ENCODE measurements at regions not wholly inside any gene's neighbourhood (a gene's known extent, or its start where the extent isn't known, plus 50 kb on each side); places are given as distances from the start of the nearest gene placed in this dataset.
"Not testable (repeated sequence)": the region's sequence is repeated elsewhere in the genome, so short reads cannot be mapped to it uniquely, and the experiment has no call there.

DNA sequence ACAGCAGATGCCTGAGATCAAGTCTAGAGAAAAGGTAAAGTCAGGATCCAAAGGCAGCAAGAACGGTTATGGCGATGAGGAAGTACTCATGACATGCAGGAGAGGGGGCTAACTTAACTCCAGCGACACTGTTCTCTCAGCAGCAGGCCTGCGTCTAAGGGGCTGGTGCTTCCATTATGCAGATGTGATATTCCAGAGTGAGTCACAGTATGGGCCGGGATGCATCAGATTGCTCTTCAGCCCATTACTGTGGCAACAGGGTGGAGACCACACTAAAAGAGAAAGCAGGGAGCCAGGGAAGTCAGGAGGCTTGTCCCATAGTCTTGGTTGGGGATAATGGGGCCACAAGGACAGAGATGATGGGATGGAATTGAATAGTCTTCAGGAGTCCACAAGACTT is 151.8 kb upstream of the NTF3 start:
- Histone ChIP-seq H3K9ac (replicated peaks; ENCODE audit: extremely low read depth, insufficient read depth, low read length) (no peak overlapping the region), H3K4me2 (ENCODE audit: insufficient read depth, low read length) (no peak overlapping the region), H3K9me1 (replicated peaks; ENCODE audit: control insufficient read depth, extremely low read depth, insufficient read depth, low read length) (no peaks in the 10 kb centered on the region), H3K27ac (ENCODE audit: insufficient read depth, low read depth, low read length) (no peak overlapping the region), H3K4me1 (ENCODE audit: control insufficient read depth, extremely low read depth, insufficient read depth, low read length) (peaks cover 4% of the 10 kb centered on the region), H2AFZ (ENCODE audit: low read depth, low read length) (no peak overlapping the region), H3K4me3 (replicated peaks in 1 of 3; ENCODE audit: insufficient read depth in 1 of 3, low read depth in 1 of 3, low read length in 3 of 3) (no peak overlapping the region), H3K27me3 (ENCODE audit: control insufficient read depth in 2 of 2, insufficient read depth in 2 of 2, low read length in 2 of 2) (no peaks in the 10 kb centered on the region), H4K20me1 (replicated peaks; ENCODE audit: control insufficient read depth, extremely low read depth, insufficient read depth, low read length) (no peaks in the 10 kb centered on the region), H3K79me2 (ENCODE audit: control insufficient read depth, insufficient read depth, low read length) (no peaks in the 10 kb centered on the region), H3K36me3 (ENCODE audit: control insufficient read depth in 2 of 2, extremely low read depth in 1 of 2, insufficient read depth in 2 of 2, low read length in 2 of 2) (no peaks in the 10 kb centered on the region), H3K9me3 (replicated peaks; ENCODE audit: control insufficient read depth, insufficient read depth, low read length) (no peaks in the 10 kb centered on the region)
- FAIRE-seq = no peak
- DNase-seq (ENCODE audit: low read depth, low spot score) = no peak
- intact Hi-C loops (cut with micrococcal nuclease) = no loop called here
- ChIA-PET CTCF (no interaction called here), POLR2A (no interaction called here)
- BruUV-seq (replicated peaks) = no TSS peak
- dilution Hi-C loops (cut with MboI; ENCODE audit: extremely low pct_ligation_motif_present, low sequenced_read_pairs) = no loop called here
- TF ChIP-seq JUN (IDR thresholded peaks at IDR 0.05; ENCODE audit: borderline replicate concordance, insufficient read depth, insufficient read length, low read depth) (no peak), GATA2 (IDR thresholded peaks at IDR 0.05; ENCODE audit: insufficient read depth, insufficient read length, low read depth, low read length) (no peak), EZH2 (IDR thresholded peaks at IDR 0.05; ENCODE audit: borderline replicate concordance, low read depth, low read length, severe bottlenecking) (no peak), POLR2A (IDR thresholded peaks at IDR 0.05; ENCODE audit: low read depth, low read length) (no peak)

DNA sequence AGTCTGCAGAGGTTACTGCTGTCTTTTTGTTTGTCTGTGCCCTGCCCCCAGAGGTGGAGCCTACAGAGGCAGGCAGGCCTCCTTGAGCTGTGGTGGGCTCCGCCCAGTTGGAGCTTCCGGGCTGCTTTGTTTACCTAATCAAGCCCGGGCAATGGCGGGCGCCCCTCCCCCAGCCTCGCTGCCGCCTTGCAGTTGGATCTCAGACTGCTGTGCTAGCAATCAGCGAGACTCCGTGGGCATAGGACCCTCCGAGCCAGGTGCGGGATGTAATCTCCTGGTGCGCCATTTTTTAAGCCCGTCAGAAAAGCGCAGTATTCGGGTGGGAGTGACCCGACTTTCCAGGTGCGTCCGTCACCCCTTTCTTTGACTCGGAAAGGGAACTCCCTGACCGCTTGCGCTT is 141.5 kb upstream of the NTF3 start:
- dilution Hi-C loops (cut with MboI; ENCODE audit: extremely low pct_ligation_motif_present, low sequenced_read_pairs); H3K79me2 ChIP-seq (ENCODE audit: control insufficient read depth, insufficient read depth, low read length); H3K4me1 ChIP-seq (ENCODE audit: control insufficient read depth, extremely low read depth, insufficient read depth, low read length); H3K4me2 ChIP-seq (ENCODE audit: insufficient read depth, low read length); CTCF ChIA-PET; H3K36me3 ChIP-seq (ENCODE audit: control insufficient read depth in 2 of 2, extremely low read depth in 1 of 2, insufficient read depth in 2 of 2, low read length in 2 of 2); H4K20me1 ChIP-seq (replicated peaks; ENCODE audit: control insufficient read depth, extremely low read depth, insufficient read depth, low read length); POLR2A ChIA-PET; BruUV-seq (replicated peaks); intact Hi-C loops (cut with micrococcal nuclease); H3K27ac ChIP-seq (ENCODE audit: insufficient read depth, low read depth, low read length); H3K9me3 ChIP-seq (replicated peaks; ENCODE audit: control insufficient read depth, insufficient read depth, low read length); DNase-seq (ENCODE audit: low read depth, low spot score); H3K9me1 ChIP-seq (replicated peaks; ENCODE audit: control insufficient read depth, extremely low read depth, insufficient read depth, low read length); H3K9ac ChIP-seq (replicated peaks; ENCODE audit: extremely low read depth, insufficient read depth, low read length); H3K27me3 ChIP-seq (ENCODE audit: control insufficient read depth in 2 of 2, insufficient read depth in 2 of 2, low read length in 2 of 2); H3K4me3 ChIP-seq (replicated peaks in 1 of 3; ENCODE audit: insufficient read depth in 1 of 3, low read depth in 1 of 3, low read length in 3 of 3); FAIRE-seq; H2AFZ ChIP-seq (ENCODE audit: low read depth, low read length): not testable (repeated sequence)

All from endothelial cell of umbilical vein (primary cell).